AG04450 (cell line): ENCODE measurements at regions not wholly inside any gene's neighbourhood (a gene's known extent, or its start where the extent isn't known, plus 50 kb on each side); places are given as distances from the start of the nearest gene placed in this dataset.

Source experiments
- CTCF ChIA-PET: fragments of 300-600, 350-600 bp; formaldehyde crosslinking; extraction: SDS; loops from one replicate; lab custom pipeline; 2022; ENCODE audit warnings: antibody characterized with exemption, inconsistent platforms; lab: Charles Lee
- POLR2A ChIA-PET: fragments of 350-600 bp; formaldehyde crosslinking; extraction: SDS; loops from one replicate; lab custom pipeline; 2021; ENCODE audit warnings: antibody characterized with exemption, inconsistent platforms; lab: Yijun Ruan, JAX
- DNase-seq: peaks from one replicate; pipeline ENCODE4 v3.0.0-alpha.2; 2011; ENCODE audit warnings: low read depth, low spot score
- H3K27ac ChIP-seq: one replicate; pipeline ENCODE4 v1.5.1; 2012; ENCODE audit warnings: low read depth, low read length, control low read depth
- H3K27me3 ChIP-seq: one replicate; pipeline ENCODE4 v1.6.0; 2012; ENCODE audit warnings: low read length; ENCODE audit not compliant: control insufficient read depth, insufficient read depth
- H3K4me3 ChIP-seq: 2 replicates; pipeline ENCODE4 v1.5.1; 2011; ENCODE audit warnings: mild to moderate bottlenecking, low read depth, low read length, control low read depth
- H3K9me3 ChIP-seq: 2 replicates; pipeline ENCODE4 v1.5.1; 2012; ENCODE audit warnings: low read length; ENCODE audit not compliant: control insufficient read depth, insufficient read depth
- TF ChIP-seq, protein P1 (sequence below): IDR thresholded peaks from 2 replicates; pipeline ENCODE4 v1.5.1; 2011; ENCODE audit warnings: low read depth, low read length, control low read depth, inconsistent platforms

DNA sequence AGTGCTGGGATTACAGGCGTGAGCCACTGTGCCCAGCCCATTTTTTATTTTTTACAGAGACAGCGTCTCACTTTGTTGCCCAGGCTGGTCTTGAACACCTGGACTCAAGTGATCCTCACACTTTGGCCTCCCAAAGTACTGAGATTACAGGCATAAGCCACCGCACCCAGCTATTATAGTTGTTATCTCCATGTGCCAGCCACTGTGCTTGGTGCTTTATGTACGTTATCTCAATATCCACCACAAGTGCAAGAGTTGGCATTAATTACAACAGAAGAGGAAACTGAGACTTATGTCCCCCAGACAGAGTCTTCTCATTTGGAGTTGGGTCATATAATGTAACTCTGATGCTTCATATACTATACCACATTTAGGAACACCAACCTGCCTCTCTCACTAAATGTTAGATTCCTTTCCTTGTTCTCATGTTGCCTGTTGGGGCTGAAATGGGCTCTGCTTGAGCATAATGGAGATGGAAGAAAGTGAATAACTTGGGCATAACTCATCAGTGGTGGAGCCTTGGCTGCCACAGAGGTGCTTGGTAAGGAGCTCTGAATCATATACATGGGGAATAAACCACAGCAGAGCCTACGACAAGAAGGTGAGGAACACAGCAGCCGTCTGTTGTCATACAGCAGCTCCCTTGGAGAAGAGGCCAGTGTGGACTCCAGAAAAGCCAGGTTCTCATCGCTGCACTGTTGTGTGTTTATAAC, 84.3 kb downstream of the SPRY1 start:
- Histone ChIP-seq H3K27ac (no peak overlapping the region), H3K9me3 (no peaks in the 10 kb centered on the region), H3K27me3 (no peaks in the 10 kb centered on the region), H3K4me3 (no peak overlapping the region)
- peak; percentile 66 for DNase-seq
- ChIA-PET CTCF (no interaction called here), POLR2A (no interaction called here)
- TF ChIP-seq, protein P1, sequence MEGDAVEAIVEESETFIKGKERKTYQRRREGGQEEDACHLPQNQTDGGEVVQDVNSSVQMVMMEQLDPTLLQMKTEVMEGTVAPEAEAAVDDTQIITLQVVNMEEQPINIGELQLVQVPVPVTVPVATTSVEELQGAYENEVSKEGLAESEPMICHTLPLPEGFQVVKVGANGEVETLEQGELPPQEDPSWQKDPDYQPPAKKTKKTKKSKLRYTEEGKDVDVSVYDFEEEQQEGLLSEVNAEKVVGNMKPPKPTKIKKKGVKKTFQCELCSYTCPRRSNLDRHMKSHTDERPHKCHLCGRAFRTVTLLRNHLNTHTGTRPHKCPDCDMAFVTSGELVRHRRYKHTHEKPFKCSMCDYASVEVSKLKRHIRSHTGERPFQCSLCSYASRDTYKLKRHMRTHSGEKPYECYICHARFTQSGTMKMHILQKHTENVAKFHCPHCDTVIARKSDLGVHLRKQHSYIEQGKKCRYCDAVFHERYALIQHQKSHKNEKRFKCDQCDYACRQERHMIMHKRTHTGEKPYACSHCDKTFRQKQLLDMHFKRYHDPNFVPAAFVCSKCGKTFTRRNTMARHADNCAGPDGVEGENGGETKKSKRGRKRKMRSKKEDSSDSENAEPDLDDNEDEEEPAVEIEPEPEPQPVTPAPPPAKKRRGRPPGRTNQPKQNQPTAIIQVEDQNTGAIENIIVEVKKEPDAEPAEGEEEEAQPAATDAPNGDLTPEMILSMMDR: no peak

DNA sequence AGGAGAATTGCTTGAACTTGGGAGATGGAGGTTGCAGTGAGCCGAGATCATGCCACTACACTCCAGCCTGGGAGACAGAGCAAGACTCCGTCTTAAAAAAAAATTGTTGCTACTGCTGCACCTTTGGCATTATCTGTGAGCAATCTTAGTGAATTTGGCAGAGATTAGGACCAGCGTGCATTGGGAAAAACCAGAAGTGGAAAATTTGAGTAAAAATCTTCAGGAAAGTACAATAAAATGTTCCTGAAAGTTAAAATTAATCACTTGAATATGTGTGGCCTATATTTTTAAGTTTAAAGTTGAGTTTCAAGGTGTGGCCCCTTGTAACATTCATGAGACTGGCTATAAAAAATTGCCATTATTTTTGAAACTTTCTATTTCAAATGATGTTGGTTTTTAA, 85.1 kb downstream of the SPRY1 start:
- no peak overlapping the region for H3K4me3 ChIP-seq
- DNase-seq: no peak
- H3K27me3 ChIP-seq: no peaks in the 10 kb centered on the region
- POLR2A ChIA-PET: no interaction called here
- TF ChIP-seq, protein P1: no peak
- no peak overlapping the region for H3K27ac ChIP-seq
- CTCF ChIA-PET: no interaction called here
- H3K9me3 ChIP-seq: no peaks in the 10 kb centered on the region

DNA sequence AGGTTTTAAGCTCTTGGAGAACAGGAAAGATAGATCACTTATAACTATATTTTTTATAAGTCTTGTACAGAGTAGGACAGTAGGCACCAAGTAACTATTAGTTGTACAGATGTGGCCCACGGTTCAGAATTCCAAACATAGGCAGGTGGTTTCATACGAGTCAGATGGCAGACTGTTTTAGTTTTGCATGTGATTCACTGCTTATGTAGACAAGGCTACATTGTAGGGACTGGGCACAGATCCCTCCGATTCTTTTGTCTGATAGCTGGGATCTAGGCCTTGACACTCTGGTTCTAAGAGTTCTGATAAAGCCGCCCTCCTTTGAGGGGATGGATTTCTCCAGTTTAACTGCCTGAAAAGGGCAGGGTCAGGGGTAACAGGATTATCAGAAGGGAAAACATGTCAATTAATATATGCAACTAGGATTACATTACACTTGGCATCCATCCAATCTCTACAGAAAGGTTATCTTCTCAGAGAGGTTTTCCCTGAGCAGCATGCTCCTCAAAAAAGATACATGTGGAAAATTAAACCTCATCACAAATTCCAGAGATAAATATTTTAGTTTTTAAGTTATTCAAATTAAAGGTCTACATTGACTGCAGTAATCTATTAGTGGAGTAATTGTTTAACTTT, 87.8 kb downstream of the SPRY1 start:
- H3K27me3 ChIP-seq: no peaks in the 10 kb centered on the region
- TF ChIP-seq, protein P1: no peak
- no peaks in the 10 kb centered on the region for H3K9me3 ChIP-seq
- ChIA-PET POLR2A (no interaction called here), CTCF (no interaction called here)
- DNase-seq: no peak
- H3K4me3 ChIP-seq: no peak overlapping the region
- H3K27ac ChIP-seq: no peak overlapping the region

DNA sequence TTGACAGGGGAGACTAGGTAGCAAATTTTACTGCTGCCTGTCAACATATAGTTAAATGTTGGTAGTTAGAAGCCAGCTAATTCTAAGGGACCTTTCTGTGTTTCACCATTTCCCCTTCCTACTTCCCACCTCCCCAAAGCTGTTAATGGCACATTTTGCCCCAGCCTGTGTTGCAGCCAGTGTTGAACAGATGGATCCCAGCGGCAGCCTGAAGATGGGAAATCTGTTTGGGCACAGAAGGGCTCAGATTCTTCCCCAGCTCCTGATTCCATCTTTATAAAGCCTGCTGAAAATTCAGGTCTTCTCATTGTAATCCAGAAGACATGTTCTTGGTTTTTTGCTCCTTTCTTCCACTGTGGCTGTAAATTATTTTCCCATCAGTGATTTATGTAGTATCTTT, 89.0 kb downstream of the SPRY1 start:
- POLR2A ChIA-PET: no interaction called here
- H3K27ac ChIP-seq: no peak overlapping the region
- no peak for DNase-seq
- H3K27me3 ChIP-seq: no peaks in the 10 kb centered on the region
- no peaks in the 10 kb centered on the region for H3K9me3 ChIP-seq
- TF ChIP-seq, protein P1: no peak
- no peak overlapping the region for H3K4me3 ChIP-seq
- CTCF ChIA-PET: no interaction called here

DNA sequence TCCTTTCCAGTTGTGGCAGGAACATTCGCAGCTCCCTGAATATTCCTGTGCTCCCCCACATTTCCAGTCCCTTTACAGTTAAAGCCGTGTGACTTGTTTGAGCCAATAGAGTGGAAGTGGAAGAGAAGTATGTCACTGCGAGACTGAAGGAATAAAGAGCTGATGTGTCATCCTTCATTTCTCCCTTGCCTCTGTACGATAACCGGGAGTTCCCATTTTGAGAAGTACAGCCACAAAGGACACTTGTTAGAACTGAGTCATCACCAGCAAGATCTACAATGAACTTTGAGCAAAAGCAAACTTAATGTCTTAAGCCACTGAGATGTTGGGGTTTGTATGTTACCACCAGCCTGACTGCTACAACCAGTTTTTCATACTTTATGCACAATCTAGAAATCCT, 92.3 kb downstream of the SPRY1 start:
- POLR2A ChIA-PET: no interaction called here
- no peak for DNase-seq
- Histone ChIP-seq H3K4me3 (no peak overlapping the region), H3K9me3 (no peaks in the 10 kb centered on the region), H3K27ac (no peak overlapping the region), H3K27me3 (no peaks in the 10 kb centered on the region)
- CTCF ChIA-PET: no interaction called here
- TF ChIP-seq, protein P1: no peak
